Neuronal stem cell (in vitro differentiated cells): ENCODE measurements at regions not wholly inside any gene's neighbourhood (a gene's known extent, or its start where the extent isn't known, plus 50 kb on each side); places are given as distances from the start of the nearest gene placed in this dataset.

Source experiments
- DNase-seq: peaks from one replicate; pipeline ENCODE4 v3.0.0-alpha.2; 2013; ENCODE audit warnings: low spot score
- H2AFZ ChIP-seq: one replicate; pipeline ENCODE4 v1.6.1; 2013; ENCODE audit warnings: mild to moderate bottlenecking, low read length, inconsistent platforms
- H2AK5ac ChIP-seq: 2 replicates; pipeline ENCODE4 v1.6.1; 2013; ENCODE audit warnings: low read depth, mild to moderate bottlenecking, inconsistent platforms, low read length, moderate library complexity, mixed read lengths
- H2BK120ac ChIP-seq: 2 replicates; pipeline ENCODE4 v1.6.1; 2013; ENCODE audit warnings: low read depth, mild to moderate bottlenecking, inconsistent platforms, low read length, moderate library complexity, mixed read lengths
- H2BK12ac ChIP-seq: one replicate; pipeline ENCODE4 v1.6.1; 2013; ENCODE audit warnings: low read length, inconsistent platforms
- H2BK15ac ChIP-seq: 2 replicates; pipeline ENCODE4 v1.6.1; 2013; ENCODE audit warnings: mild to moderate bottlenecking, low read length, inconsistent platforms, mixed read lengths
- H2BK5ac ChIP-seq: one replicate; pipeline ENCODE4 v1.6.1; 2013; ENCODE audit warnings: inconsistent platforms, mild to moderate bottlenecking, low read length, moderate library complexity
- H3K14ac ChIP-seq: one replicate; pipeline ENCODE4 v1.6.1; 2013; ENCODE audit warnings: low read length, inconsistent platforms
- H3K18ac ChIP-seq: 2 replicates; pipeline ENCODE4 v1.6.1; 2013; ENCODE audit warnings: low read length, inconsistent platforms
- H3K23ac ChIP-seq: 2 replicates; pipeline ENCODE4 v1.6.1; 2013; ENCODE audit warnings: low read depth, mild to moderate bottlenecking, mixed read lengths, low read length, inconsistent platforms; ENCODE audit not compliant: poor library complexity
- H3K27ac ChIP-seq: replicated peaks from 3 replicates; pipeline ENCODE4 v1.5.1; 2013; ENCODE audit warnings: low read length, inconsistent platforms
- H3K27me3 ChIP-seq, 3 experiments: 2 replicates each; pipeline ENCODE4 v1.6.1; 2013; ENCODE audit warnings: low read length in 3 of 3, mild to moderate bottlenecking in 2 of 3, inconsistent platforms in 1 of 3, low read depth in 1 of 3, mixed read lengths in 1 of 3, moderate library complexity in 1 of 3; ENCODE audit not compliant: control insufficient read depth in 3 of 3, insufficient read depth in 3 of 3
- H3K36me3 ChIP-seq, 2 donors: replicated peaks in 1 of 2; 2 replicates each; pipeline ENCODE4 v1.6.1; 2013; ENCODE audit warnings: low read length in 2 of 2; ENCODE audit not compliant: control insufficient read depth in 2 of 2, insufficient read depth in 2 of 2
- H3K4ac ChIP-seq: 2 replicates; pipeline ENCODE4 v1.6.1; 2013; ENCODE audit warnings: inconsistent platforms, mild to moderate bottlenecking, low read length, moderate library complexity
- H3K4me1 ChIP-seq, 2 donors: 1 replicate in 1 of 2; 2 replicates in 1 of 2; pipeline ENCODE4 v1.6.1; 2013; ENCODE audit warnings: low read length in 2 of 2, low read depth in 1 of 2; ENCODE audit not compliant: control insufficient read depth in 2 of 2, insufficient read depth in 1 of 2
- H3K4me2 ChIP-seq: one replicate; pipeline ENCODE4 v1.6.1; 2013; ENCODE audit warnings: mild to moderate bottlenecking, low read length, inconsistent platforms; ENCODE audit not compliant: insufficient read depth, poor library complexity, severe bottlenecking
- H3K4me3 ChIP-seq, 2 donors: 2 replicates each; pipeline ENCODE4 v1.5.1; 2013; ENCODE audit warnings: low read length in 2 of 2, mild to moderate bottlenecking in 2 of 2, inconsistent platforms in 1 of 2, moderate library complexity in 1 of 2
- H3K79me1 ChIP-seq: one replicate; pipeline ENCODE4 v1.6.1; 2013; ENCODE audit warnings: low read depth, mild to moderate bottlenecking, inconsistent platforms, low read length, moderate library complexity
- H3K9ac ChIP-seq: one replicate; pipeline ENCODE4 v1.6.1; 2013; ENCODE audit warnings: mild to moderate bottlenecking, low read depth, low read length, inconsistent platforms; ENCODE audit not compliant: poor library complexity
- H3K9me3 ChIP-seq, 2 donors: replicated peaks in 1 of 2; 2 replicates each; pipeline versions ENCODE3 to v1.6.1; 2013; ENCODE audit warnings: low read length in 2 of 2, mild to moderate bottlenecking in 2 of 2, inconsistent platforms in 1 of 2, low read depth in 1 of 2, mixed read lengths in 1 of 2, moderate library complexity in 1 of 2; ENCODE audit not compliant: control insufficient read depth in 2 of 2, insufficient read depth in 1 of 2
- H4K8ac ChIP-seq: one replicate; pipeline ENCODE4 v1.6.1; 2013; ENCODE audit warnings: low read depth, mild to moderate bottlenecking, inconsistent platforms, low read length, moderate library complexity
- H4K91ac ChIP-seq: one replicate; pipeline ENCODE4 v1.6.1; 2013; ENCODE audit warnings: low read length, low read depth, mild to moderate bottlenecking, inconsistent platforms; ENCODE audit not compliant: poor library complexity
- WGBS, 2 donors: extraction: QIAGEN DNeasy Blood & Tissue Kit; methylation state at CpG; one replicate each; pipeline ENCODE4 v1.1.7; 2013; ENCODE audit warnings: missing lambda C conversion rate in 2 of 2, mixed read lengths in 1 of 2; ENCODE audit not compliant: insufficient read length in 2 of 2, insufficient replicate concordance in 1 of 2; ENCODE audit errors: extremely low coverage in 2 of 2; 5-methylcytosine and 5-hydroxymethylcytosine counted together

DNA sequence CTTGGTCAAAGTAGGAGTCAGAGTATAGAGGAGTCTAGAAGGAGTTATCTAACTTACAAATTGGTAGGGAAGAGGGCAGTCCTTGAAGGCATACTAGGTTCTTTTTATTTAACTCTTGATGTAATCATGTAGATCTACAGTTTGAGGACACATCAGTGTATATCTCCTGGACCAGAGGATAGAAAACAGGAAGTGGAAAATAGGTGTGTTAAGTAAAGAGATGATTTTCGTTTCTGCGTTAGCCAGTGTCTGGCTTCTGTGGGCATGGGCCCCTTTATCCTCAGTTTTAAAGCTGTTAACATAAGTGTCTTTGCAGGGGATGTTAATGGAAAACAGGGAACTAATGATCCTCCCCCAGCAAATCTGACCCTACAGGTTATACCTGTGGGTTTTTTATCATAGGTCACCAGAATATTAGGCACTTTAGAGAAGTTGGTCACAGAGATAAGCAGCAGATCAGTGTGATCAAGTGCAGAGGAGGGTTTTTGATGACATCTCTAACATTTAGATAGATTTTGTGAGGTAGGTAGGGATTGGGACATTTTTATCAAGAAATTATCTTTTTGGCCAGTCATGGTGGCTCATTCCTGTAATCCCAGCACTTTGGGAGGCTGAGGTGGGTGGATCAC lies 58.6 kb upstream of the PRSS1 start:
- Histone ChIP-seq H2BK120ac (no peak overlapping the region), H2BK15ac (no peak overlapping the region), H3K23ac (no peak overlapping the region), H2AFZ (no peak overlapping the region), H3K79me1 (no peaks in the 10 kb centered on the region), H3K14ac (no peak overlapping the region), H4K8ac (no peak overlapping the region), H3K4me2 (no peak overlapping the region), H3K27me3 (no peaks in the 10 kb centered on the region), H4K91ac (no peak overlapping the region), H2BK5ac (no peak overlapping the region), H3K9ac (no peak overlapping the region), H3K9me3 (no peaks in the 10 kb centered on the region), H3K4me1 (no peaks in the 10 kb centered on the region), H3K4me3 (no peak overlapping the region), H2AK5ac (no peak overlapping the region), H3K18ac (no peak overlapping the region), H3K4ac (no peak overlapping the region), H3K36me3 (no peaks in the 10 kb centered on the region), H2BK12ac (no peak overlapping the region), H3K27ac (no peak overlapping the region)
- no peak for DNase-seq
- no CpG with 5 or more reads among the region's 2 CpGs for WGBS, 2 donors

GRCh38 chr7:142689439-142690120 lies 59.7 kb upstream of the PRSS1 start:
- no peaks in the 10 kb centered on the region for H3K9me3 ChIP-seq
- no peak overlapping the region for H3K4me3 ChIP-seq
- no peaks in the 10 kb centered on the region for H3K27me3 ChIP-seq
- no peak overlapping the region for H2BK15ac ChIP-seq
- H2BK5ac ChIP-seq = no peak overlapping the region
- no peak overlapping the region for H3K23ac ChIP-seq
- no peak overlapping the region for H3K27ac ChIP-seq
- no peak overlapping the region for H3K4ac ChIP-seq
- no peaks in the 10 kb centered on the region for H3K4me1 ChIP-seq
- H2AK5ac ChIP-seq = no peak overlapping the region
- H3K79me1 ChIP-seq = no peaks in the 10 kb centered on the region
- H3K36me3 ChIP-seq = no peaks in the 10 kb centered on the region
- no peak overlapping the region for H2BK12ac ChIP-seq
- no peak overlapping the region for H3K18ac ChIP-seq
- DNase-seq = no peak
- H4K91ac ChIP-seq = no peak overlapping the region
- H2AFZ ChIP-seq = no peak overlapping the region
- H3K4me2 ChIP-seq = no peak overlapping the region
- H3K9ac ChIP-seq = no peak overlapping the region
- WGBS, 2 donors = no CpG with 5 or more reads among the region's 3 CpGs
- no peak overlapping the region for H2BK120ac ChIP-seq
- H3K14ac ChIP-seq = no peak overlapping the region
- no peak overlapping the region for H4K8ac ChIP-seq

GRCh38 chr7:142685877-142686508 lies 63.3 kb upstream of the PRSS1 start:
- Histone ChIP-seq H2BK12ac (no peak overlapping the region), H3K27ac (no peak overlapping the region), H3K79me1 (no peaks in the 10 kb centered on the region), H2BK5ac (no peak overlapping the region), H3K36me3 (no peaks in the 10 kb centered on the region), H3K9me3 (no peaks in the 10 kb centered on the region), H3K4me1 (no peaks in the 10 kb centered on the region), H3K14ac (no peak overlapping the region), H2BK15ac (no peak overlapping the region), H3K18ac (no peak overlapping the region), H4K91ac (no peak overlapping the region), H4K8ac (no peak overlapping the region), H2AK5ac (no peak overlapping the region), H3K4ac (no peak overlapping the region), H3K27me3 (no peaks in the 10 kb centered on the region), H2AFZ (no peak overlapping the region), H3K23ac (no peak overlapping the region), H3K9ac (no peak overlapping the region), H3K4me3 (no peak overlapping the region), H3K4me2 (no peak overlapping the region), H2BK120ac (no peak overlapping the region)
- no peak for DNase-seq
- no CpG with 5 or more reads among the region's 2 CpGs for WGBS, 2 donors

DNA sequence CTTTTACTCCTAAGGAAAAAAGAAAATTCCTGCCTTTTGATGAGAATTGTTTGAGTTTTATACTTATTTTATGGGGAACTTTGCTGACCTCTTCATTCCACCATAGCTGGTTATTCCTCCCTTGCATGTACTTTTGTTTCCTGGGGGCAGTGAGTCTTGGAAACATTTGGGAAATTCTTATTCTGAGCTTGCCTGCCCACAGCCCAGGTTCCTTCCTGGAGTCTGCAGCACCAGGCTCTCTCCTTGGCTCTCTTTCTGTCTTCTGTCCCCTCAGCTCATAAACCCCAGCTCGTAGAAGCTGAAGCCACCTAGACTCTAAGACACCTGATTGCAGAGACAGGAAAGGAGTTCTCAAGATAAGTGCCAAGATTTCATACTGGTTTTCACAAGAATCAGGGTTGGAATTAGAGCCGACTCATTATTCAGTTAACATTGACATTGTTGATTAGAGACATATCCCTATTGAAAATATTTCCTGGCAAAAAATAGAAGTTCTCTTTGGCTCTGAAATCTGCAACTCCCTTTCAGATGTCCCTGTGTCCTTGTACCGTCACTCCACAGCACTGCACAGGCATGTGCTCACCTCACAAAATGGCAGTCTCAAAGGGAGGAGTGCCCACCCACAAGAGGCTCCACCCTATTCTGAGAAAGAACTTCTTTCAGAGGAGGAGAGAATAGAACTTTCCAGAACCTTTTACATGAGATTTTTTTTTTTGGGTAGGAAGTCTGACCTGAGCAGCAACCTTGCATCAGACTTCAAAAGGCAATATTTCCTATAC lies 67.8 kb upstream of the PRSS1 start:
- Histone ChIP-seq H2BK120ac (no peak overlapping the region), H3K27me3 (no peaks in the 10 kb centered on the region), H3K4ac (no peak overlapping the region), H4K8ac (no peak overlapping the region), H3K18ac (no peak overlapping the region), H2BK12ac (no peak overlapping the region), H3K4me3 (no peak overlapping the region), H4K91ac (no peak overlapping the region), H3K23ac (no peak overlapping the region), H2BK15ac (no peak overlapping the region), H3K9me3 (no peaks in the 10 kb centered on the region), H3K4me2 (no peak overlapping the region), H3K27ac (no peak overlapping the region), H2AK5ac (no peak overlapping the region), H3K14ac (no peak overlapping the region), H3K9ac (no peak overlapping the region), H2AFZ (no peak overlapping the region), H3K79me1 (no peaks in the 10 kb centered on the region), H2BK5ac (no peak overlapping the region), H3K4me1 (no peaks in the 10 kb centered on the region), H3K36me3 (no peaks in the 10 kb centered on the region)
- no peak for DNase-seq
- WGBS, 2 donors = no CpG with 5 or more reads among the region's 3 CpGs
